H1 (cell line): ENCODE measurements at regions not wholly inside any gene's neighbourhood (a gene's known extent, or its start where the extent isn't known, plus 50 kb on each side); places are given as distances from the start of the nearest gene placed in this dataset.

Source experiments
- CTCF ChIA-PET: fragments of 300-600 bp; sonication (Branson Sonifier 250); formaldehyde crosslinking; loops from one replicate; lab custom pipeline; 2021; ENCODE audit not compliant: partially characterized antibody; lab: Charles Lee
- POLR2A ChIA-PET: fragments of 300-600 bp; sonication (Branson Sonifier 250); formaldehyde crosslinking; loops from one replicate; lab custom pipeline; 2021; ENCODE audit warnings: inconsistent platforms; ENCODE audit not compliant: partially characterized antibody; lab: Charles Lee
- DNase-seq, 2 experiments: peaks; one replicate each; pipeline versions ENCODE4 v3.0.0 to v3.0.0-alpha.2; 2010 to 2022; ENCODE audit warnings: low spot score in 2 of 2, low read depth in 1 of 2, mixed read lengths in 1 of 2
- FAIRE-seq: peaks from 2 replicates; lab custom pipeline; 2011; peaks lifted over from hg19 to GRCh38; lab: Jason Lieb, UNC
- H2AFZ ChIP-seq: 2 replicates; pipeline ENCODE4 v1.8.1; 2012; ENCODE audit warnings: low read length, inconsistent platforms
- H2AK5ac ChIP-seq: 2 replicates; pipeline ENCODE4 v1.6.1; 2013; ENCODE audit warnings: low read depth, low read length
- H2BK120ac ChIP-seq: replicated peaks from 2 replicates; pipeline ENCODE3; 2013; ENCODE audit warnings: low read depth, low read length, inconsistent platforms
- H2BK12ac ChIP-seq: 2 replicates; pipeline ENCODE4 v1.6.1; 2013; ENCODE audit warnings: low read depth, low read length
- H2BK15ac ChIP-seq: 2 replicates; pipeline ENCODE4 v1.6.1; 2013; ENCODE audit warnings: low read length
- H2BK20ac ChIP-seq: 2 replicates; pipeline ENCODE4 v1.6.1; 2013; ENCODE audit warnings: low read length
- H2BK5ac ChIP-seq: 2 replicates; pipeline ENCODE4 v1.6.1; 2013; ENCODE audit warnings: low read depth, low read length
- H3K14ac ChIP-seq: 2 replicates; pipeline ENCODE4 v1.6.1; 2013; ENCODE audit warnings: inconsistent platforms; ENCODE audit not compliant: insufficient read length
- H3K18ac ChIP-seq: 2 replicates; pipeline ENCODE4 v1.6.1; 2013; ENCODE audit warnings: low read length; ENCODE audit errors: extremely low read depth
- H3K23ac ChIP-seq: 2 replicates; pipeline ENCODE4 v1.6.1; 2013; ENCODE audit warnings: inconsistent platforms; ENCODE audit not compliant: insufficient read length
- H3K23me2 ChIP-seq: 2 replicates; pipeline ENCODE4 v1.6.1; 2013; ENCODE audit warnings: low read depth, low read length
- H3K27ac ChIP-seq: 2 replicates; pipeline ENCODE4 v1.6.1; 2011; ENCODE audit warnings: low read depth, low read length, inconsistent platforms
- H3K27me3 ChIP-seq, 4 experiments: replicated peaks in 1 of 4; 1 replicate in 1 of 4; 2 replicates in 3 of 4; pipeline versions ENCODE4 v1.6.1 to v1.8.1; 2011 to 2013; ENCODE audit warnings: low read length in 3 of 4, mild to moderate bottlenecking in 3 of 4, inconsistent platforms in 2 of 4, mixed read lengths in 2 of 4, moderate library complexity in 1 of 4; ENCODE audit not compliant: control insufficient read depth in 3 of 4, insufficient read depth in 3 of 4; ENCODE audit errors: extremely low read depth in 1 of 4
- H3K36me3 ChIP-seq, 4 experiments: 2 replicates each; pipeline versions ENCODE4 v1.6.1 to v1.8.1; 2011 to 2013; ENCODE audit warnings: mild to moderate bottlenecking in 4 of 4, low read length in 3 of 4, moderate library complexity in 2 of 4, control low read depth in 1 of 4, inconsistent platforms in 1 of 4; ENCODE audit not compliant: insufficient read depth in 4 of 4, control insufficient read depth in 2 of 4
- H3K4ac ChIP-seq: replicated peaks from 2 replicates; pipeline ENCODE3; 2013; ENCODE audit warnings: low read length, low read depth, mixed read lengths, inconsistent platforms; ENCODE audit not compliant: insufficient read length
- H3K4me1 ChIP-seq, 4 experiments: replicated peaks in 1 of 4; 1 replicate in 1 of 4; 2 replicates in 3 of 4; pipeline versions ENCODE4 v1.6.1 to v1.8.1; 2011 to 2013; ENCODE audit warnings: low read length in 3 of 4, inconsistent platforms in 2 of 4, mixed read lengths in 1 of 4; ENCODE audit not compliant: insufficient read depth in 4 of 4, control insufficient read depth in 3 of 4
- H3K4me2 ChIP-seq, 2 experiments: 2 replicates each; pipeline versions ENCODE4 v1.6.1 to v1.8.1; 2011 to 2013; ENCODE audit warnings: low read depth in 2 of 2, low read length in 2 of 2, control low read depth in 1 of 2, inconsistent platforms in 1 of 2, mild to moderate bottlenecking in 1 of 2; ENCODE audit not compliant: insufficient read depth in 1 of 2
- H3K4me3 ChIP-seq, 4 experiments: fragments of 200-600, 300-600 bp in 1 of 4; sonication (generic), shearing (Covaris generic), sonication (Bioruptor Twin) in 1 of 4; 2 replicates each; pipeline versions ENCODE4 v1.5.1 to v1.8.1; 2011 to 2016; ENCODE audit warnings: low read length in 4 of 4, low read depth in 3 of 4, control low read depth in 2 of 4, inconsistent platforms in 2 of 4, mild to moderate bottlenecking in 2 of 4, mixed read lengths in 1 of 4, moderate library complexity in 1 of 4; ENCODE audit not compliant: insufficient read depth in 2 of 4; ENCODE audit errors: extremely low read depth in 1 of 4
- H3K56ac ChIP-seq: replicated peaks from 2 replicates; pipeline ENCODE3; 2013; ENCODE audit warnings: low read depth, mild to moderate bottlenecking, mixed read lengths, low read length, inconsistent platforms; ENCODE audit not compliant: insufficient read length
- H3K79me1 ChIP-seq: 2 replicates; pipeline ENCODE4 v1.6.1; 2013; ENCODE audit warnings: low read depth, low read length, control low read depth
- H3K79me2 ChIP-seq, 2 experiments: 2 replicates each; pipeline versions ENCODE4 v1.6.1 to v1.8.1; 2012 to 2013; ENCODE audit warnings: low read length in 2 of 2, mild to moderate bottlenecking in 2 of 2, inconsistent platforms in 1 of 2; ENCODE audit not compliant: insufficient read depth in 2 of 2, control insufficient read depth in 1 of 2
- H3K9ac ChIP-seq, 4 experiments: replicated peaks in 1 of 4; 1 replicate in 1 of 4; 2 replicates in 3 of 4; pipeline versions ENCODE4 v1.6.1 to v1.8.1; 2011 to 2013; ENCODE audit warnings: low read depth in 3 of 4, low read length in 3 of 4, control low read depth in 2 of 4, mild to moderate bottlenecking in 2 of 4, moderate library complexity in 2 of 4, inconsistent platforms in 1 of 4; ENCODE audit errors: extremely low read depth in 1 of 4
- H3K9me3 ChIP-seq, 2 experiments: 2 replicates each; pipeline versions ENCODE4 v1.6.1 to v1.8.1; 2012 to 2013; ENCODE audit warnings: mild to moderate bottlenecking in 2 of 2, moderate library complexity in 2 of 2, control low read depth in 1 of 2, inconsistent platforms in 1 of 2, low read depth in 1 of 2, low read length in 1 of 2, mixed read lengths in 1 of 2; ENCODE audit not compliant: insufficient read depth in 2 of 2
- H4K20me1 ChIP-seq, 2 experiments: replicated peaks in 1 of 2; 2 replicates each; pipeline versions ENCODE3 to v1.8.1; 2011 to 2013; ENCODE audit warnings: inconsistent platforms in 2 of 2, low read length in 2 of 2, mild to moderate bottlenecking in 1 of 2; ENCODE audit not compliant: insufficient read depth in 2 of 2, control insufficient read depth in 1 of 2
- H4K5ac ChIP-seq: 2 replicates; pipeline ENCODE4 v1.6.1; 2013; ENCODE audit warnings: low read length, low read depth, mixed read lengths, inconsistent platforms; ENCODE audit not compliant: insufficient read length
- H4K8ac ChIP-seq: 2 replicates; pipeline ENCODE4 v1.8.0; 2013; ENCODE audit warnings: mild to moderate bottlenecking, moderate library complexity, low read length, inconsistent platforms; ENCODE audit not compliant: insufficient read depth; ENCODE audit errors: extremely low read depth
- H4K91ac ChIP-seq: replicated peaks from 2 replicates; pipeline ENCODE3; 2013; ENCODE audit warnings: low read length, mixed read lengths, inconsistent platforms; ENCODE audit not compliant: insufficient read length
- GTF2F1 ChIP-seq: IDR thresholded peaks from 2 replicates; pipeline ENCODE4 v1.6.1; 2012; ENCODE audit warnings: low read depth, low read length, improper control_type of control experiment, borderline replicate concordance
- PHF8 ChIP-seq: fragments of 200-600 bp; sonication (generic); conservative IDR thresholded peaks from 2 replicates; pipeline ENCODE4 v1.7.1; 2012; ENCODE audit warnings: low read depth, mild to moderate bottlenecking, inconsistent platforms, low read length, moderate library complexity
- SIRT6 ChIP-seq: IDR thresholded peaks from one replicate; pipeline ENCODE4 v1.7.1; 2012; ENCODE audit warnings: low read length, inconsistent platforms
- TAF1 ChIP-seq: IDR thresholded peaks from 2 replicates; pipeline ENCODE4 v1.6.1; 2011; ENCODE audit warnings: mild to moderate bottlenecking, low read depth, low read length
- WGBS, 2 experiments: shearing (Covaris generic) in 1 of 2; methylation state at CpG; one replicate each; pipeline versions ENCODE4 v1.1.6 to v1.1.7; 2013 to 2015; ENCODE audit warnings: low lambda C conversion rate in 2 of 2, mixed read lengths in 2 of 2, inconsistent platforms in 1 of 2, low coverage in 1 of 2, missing lambda C conversion rate in 1 of 2; ENCODE audit not compliant: insufficient replicate concordance in 2 of 2, insufficient coverage in 1 of 2, insufficient read length in 1 of 2; ENCODE audit errors: extremely low coverage in 1 of 2, missing lambda C conversion rate in 1 of 2; 5-methylcytosine and 5-hydroxymethylcytosine counted together

DNA sequence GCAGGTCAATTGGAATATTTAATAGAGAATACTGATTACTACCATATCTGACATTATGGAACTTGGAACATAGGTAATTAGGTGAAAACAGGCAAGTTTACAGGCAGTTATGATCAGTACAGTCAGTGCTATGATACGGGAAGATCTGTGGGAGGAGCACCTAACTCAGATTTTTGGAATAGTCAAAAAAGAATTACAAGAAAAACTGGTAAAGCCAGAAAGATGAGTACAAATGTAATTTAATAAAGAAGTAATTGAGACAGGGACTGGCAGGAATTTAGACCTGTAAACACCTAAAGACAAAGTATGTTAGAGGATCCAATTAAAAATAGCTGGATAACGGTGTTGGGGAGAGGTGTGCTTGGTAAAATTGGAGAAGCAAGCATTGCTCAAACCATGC, 206.5 kb upstream of the ANO5 start:
- Histone ChIP-seq H3K4me1 (no peaks in the 10 kb centered on the region), H3K4ac (no peak overlapping the region), H2AFZ (no peak overlapping the region), H3K9ac (no peak overlapping the region), H2BK5ac (no peak overlapping the region), H4K8ac (no peak overlapping the region), H3K79me1 (no peaks in the 10 kb centered on the region), H3K9me3 (no peaks in the 10 kb centered on the region), H3K27ac (no peak overlapping the region), H3K23ac (no peak overlapping the region), H4K5ac (no peak overlapping the region), H2BK15ac (no peak overlapping the region), H3K4me3 (no peak overlapping the region), H2AK5ac (no peak overlapping the region), H3K23me2 (no peaks in the 10 kb centered on the region), H3K14ac (no peak overlapping the region), H4K20me1 (no peaks in the 10 kb centered on the region), H2BK20ac (no peak overlapping the region), H3K4me2 (no peak overlapping the region), H3K56ac (no peak overlapping the region), H3K79me2 (no peaks in the 10 kb centered on the region), H3K27me3 (no peaks in the 10 kb centered on the region), H2BK12ac (no peak overlapping the region), H4K91ac (no peak overlapping the region), H3K18ac (no peak overlapping the region), H3K36me3 (no peaks in the 10 kb centered on the region), H2BK120ac (no peak overlapping the region)
- DNase-seq (no peak), FAIRE-seq (no peak)
- 89% methylated on average over 2 of the region's 2 CpGs; no CpG with 5 or more reads in 1 of the 2 experiments for WGBS, 2 experiments
- ChIA-PET POLR2A (no interaction called here), CTCF (interaction anchor here (0.9 to 1.3 kb wide), 4 partner anchors 15 to 159 kb away, joined by 3 read pairs; no protein-coding TSS in a partner anchor)
- TF ChIP-seq TAF1 (no peak), SIRT6 (no peak), GTF2F1 (no peak), PHF8 (no peak)
